HG02973 (cell line): ENCODE measurements at regions not wholly inside any gene's neighbourhood (a gene's known extent, or its start where the extent isn't known, plus 50 kb on each side); places are given as distances from the start of the nearest gene placed in this dataset.
"Not testable (repeated sequence)": the region's sequence is repeated elsewhere in the genome, so short reads cannot be mapped to it uniquely, and the experiment has no call there.

Source experiments
- ATAC-seq: cut with Tn5 transposase; IDR thresholded peaks from one replicate; pipeline ENCODE4 v1.9.1; 2021; ENCODE audit warnings: moderate library complexity; ENCODE audit not compliant: unreplicated experiment

- no peak for ATAC-seq
Observed at GRCh38 chr2:234701841-234702240, 205.0 kb upstream of the ARL4C start.

GRCh38 chr2:234701421-234701820 lies 204.5 kb upstream of the ARL4C start:
- no peak for ATAC-seq

GRCh38 chr2:234699456-234699855 lies 202.6 kb upstream of the ARL4C start:
- no peak for ATAC-seq

- ATAC-seq, result not testable (repeated sequence)
Observed at GRCh38 chr2:234697300-234697876, 200.5 kb upstream of the ARL4C start.

GRCh38 chr2:234695981-234696380 lies 199.1 kb upstream of the ARL4C start:
- ATAC-seq, result no peak

GRCh38 chr2:234694244-234695013 lies 197.5 kb upstream of the ARL4C start:
- ATAC-seq, result no peak

- not testable (repeated sequence) for ATAC-seq
Observed at GRCh38 chr2:234693681-234694190, 196.9 kb upstream of the ARL4C start.

GRCh38 chr2:234693191-234693590 lies 196.3 kb upstream of the ARL4C start:
- ATAC-seq, result not testable (repeated sequence)

- no peak for ATAC-seq
Observed at GRCh38 chr2:234691968-234692955, 195.4 kb upstream of the ARL4C start.

- no peak for ATAC-seq
Observed at GRCh38 chr2:234691214-234691575, 194.3 kb upstream of the ARL4C start.

- ATAC-seq, result no peak
Observed at GRCh38 chr2:234690569-234691213, 193.8 kb upstream of the ARL4C start.

- ATAC-seq, result no peak
Observed at GRCh38 chr2:234689911-234690379, 193.1 kb upstream of the ARL4C start.

GRCh38 chr2:234687718-234688475 lies 191.0 kb upstream of the ARL4C start:
- no peak for ATAC-seq

- ATAC-seq, result no peak
Observed at GRCh38 chr2:234686088-234686890, 189.4 kb upstream of the ARL4C start.

- ATAC-seq, result no peak
Observed at GRCh38 chr2:234684466-234684865, 187.6 kb upstream of the ARL4C start.

- no peak for ATAC-seq
Observed at GRCh38 chr2:234683950-234684349, 187.1 kb upstream of the ARL4C start.

- ATAC-seq, result no peak
Observed at GRCh38 chr2:234682492-234683228, 185.8 kb upstream of the ARL4C start.
